ENCODE measurements at regions not wholly inside any gene's neighbourhood (a gene's known extent, or its start where the extent isn't known, plus 50 kb on each side); places are given as distances from the start of the nearest gene placed in this dataset.

GRCh38 chr3:170656284-170656683 is 70.4 kb upstream of the SLC7A14 start:
- no peak for TF ChIP-seq CTCF (optimal IDR thresholded peaks at IDR 0.05 in 1 of 3, IDR thresholded peaks at IDR 0.05 in 1 of 3, conservative IDR thresholded peaks at IDR 0.05 in 1 of 3; ENCODE audit: extremely low read depth in 1 of 3, insufficient read depth in 2 of 3, low read length in 3 of 3)
- TF ChIP-seq EZH2 (IDR thresholded peaks at IDR 0.05; ENCODE audit: low read length) = no peak
- H3K9ac ChIP-seq (ENCODE audit: control insufficient read depth, extremely low read depth, insufficient read depth, low read length) = no peak overlapping the region
- H4K20me1 ChIP-seq (ENCODE audit: control insufficient read depth, extremely low read depth, insufficient read depth, low read length) = no peaks in the 10 kb centered on the region
- H3K9me3 ChIP-seq (ENCODE audit: control insufficient read depth, low read depth, low read length) = no peaks in the 10 kb centered on the region
- H3K79me2 ChIP-seq (ENCODE audit: control insufficient read depth, insufficient read depth, low read length) = no peaks in the 10 kb centered on the region
- DNase-seq (ENCODE audit: low read depth, low spot score) = no peak
- H3K36me3 ChIP-seq (ENCODE audit: control insufficient read depth in 2 of 2, extremely low read depth in 1 of 2, insufficient read depth in 2 of 2, low read length in 2 of 2) = no peaks in the 10 kb centered on the region
- H3K4me2 ChIP-seq (ENCODE audit: control insufficient read depth, extremely low read depth, insufficient read depth, low read depth, low read length) = no peak overlapping the region
- FAIRE-seq = no peak
- H3K4me1 ChIP-seq (ENCODE audit: control insufficient read depth, extremely low read depth, insufficient read depth, low read length) = no peaks in the 10 kb centered on the region
- H3K27me3 ChIP-seq (ENCODE audit: control insufficient read depth, extremely low read depth, insufficient read depth, low read length) = no peaks in the 10 kb centered on the region
- no peak overlapping the region for H2AFZ ChIP-seq (ENCODE audit: control insufficient read depth, low read length)
- dilution Hi-C loops (cut with MboI; ENCODE audit: extremely low pct_ligation_motif_present, low sequenced_read_pairs) = no loop called here
- H3K9me1 ChIP-seq (ENCODE audit: control insufficient read depth, extremely low read depth, insufficient read depth, low read length) = no peaks in the 10 kb centered on the region
- H3K4me3 ChIP-seq (ENCODE audit: control insufficient read depth in 2 of 3, extremely low read depth in 1 of 3, insufficient read depth in 2 of 3, low read depth in 1 of 3, low read length in 3 of 3) = no peak overlapping the region
- H3K27ac ChIP-seq (ENCODE audit: control insufficient read depth, insufficient read depth, low read length) = no peak overlapping the region

GRCh38 chr3:170653801-170654200 is 67.9 kb upstream of the SLC7A14 start:
- Histone ChIP-seq H3K27me3 (ENCODE audit: control insufficient read depth, extremely low read depth, insufficient read depth, low read length) (no peaks in the 10 kb centered on the region), H3K4me3 (ENCODE audit: control insufficient read depth in 2 of 3, extremely low read depth in 1 of 3, insufficient read depth in 2 of 3, low read depth in 1 of 3, low read length in 3 of 3) (no peak overlapping the region), H3K9me3 (ENCODE audit: control insufficient read depth, low read depth, low read length) (no peaks in the 10 kb centered on the region), H3K4me2 (ENCODE audit: control insufficient read depth, extremely low read depth, insufficient read depth, low read depth, low read length) (no peak overlapping the region), H3K27ac (ENCODE audit: control insufficient read depth, insufficient read depth, low read length) (no peak overlapping the region), H3K9me1 (ENCODE audit: control insufficient read depth, extremely low read depth, insufficient read depth, low read length) (no peaks in the 10 kb centered on the region), H3K4me1 (ENCODE audit: control insufficient read depth, extremely low read depth, insufficient read depth, low read length) (no peaks in the 10 kb centered on the region), H2AFZ (ENCODE audit: control insufficient read depth, low read length) (no peak overlapping the region), H3K79me2 (ENCODE audit: control insufficient read depth, insufficient read depth, low read length) (no peaks in the 10 kb centered on the region), H3K36me3 (ENCODE audit: control insufficient read depth in 2 of 2, extremely low read depth in 1 of 2, insufficient read depth in 2 of 2, low read length in 2 of 2) (no peaks in the 10 kb centered on the region), H3K9ac (ENCODE audit: control insufficient read depth, extremely low read depth, insufficient read depth, low read length) (no peak overlapping the region), H4K20me1 (ENCODE audit: control insufficient read depth, extremely low read depth, insufficient read depth, low read length) (no peaks in the 10 kb centered on the region)
- no peak for TF ChIP-seq EZH2 (IDR thresholded peaks at IDR 0.05; ENCODE audit: low read length)
- no peak for TF ChIP-seq CTCF (optimal IDR thresholded peaks at IDR 0.05 in 1 of 3, IDR thresholded peaks at IDR 0.05 in 1 of 3, conservative IDR thresholded peaks at IDR 0.05 in 1 of 3; ENCODE audit: extremely low read depth in 1 of 3, insufficient read depth in 2 of 3, low read length in 3 of 3)
- FAIRE-seq (no peak), DNase-seq (ENCODE audit: low read depth, low spot score) (no peak)
- dilution Hi-C loops (cut with MboI; ENCODE audit: extremely low pct_ligation_motif_present, low sequenced_read_pairs) = no loop called here
